ENCODE measurements at regions not wholly inside any gene's neighbourhood (a gene's known extent, or its start where the extent isn't known, plus 50 kb on each side); places are given as distances from the start of the nearest gene placed in this dataset.

DNA sequence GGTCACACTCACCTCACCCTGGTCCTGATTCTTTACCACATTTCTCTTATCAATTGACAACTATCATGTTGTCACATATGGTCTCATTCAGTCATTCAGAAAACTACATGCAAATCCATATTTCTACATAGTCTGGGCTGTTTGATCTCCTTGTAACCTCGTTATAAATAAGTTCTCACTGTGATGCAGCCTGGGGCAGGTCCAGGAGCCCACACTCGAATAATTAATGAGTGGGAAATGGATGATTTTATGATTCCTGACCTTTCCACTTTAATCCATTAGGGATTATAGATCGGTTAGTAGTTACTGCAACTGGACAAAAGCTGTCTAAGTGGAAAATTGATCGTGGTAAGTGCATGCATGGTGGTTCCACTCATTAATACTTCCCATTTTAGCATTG is 636.3 kb upstream of the TENM4 start:
- DNase-seq = no peak

DNA sequence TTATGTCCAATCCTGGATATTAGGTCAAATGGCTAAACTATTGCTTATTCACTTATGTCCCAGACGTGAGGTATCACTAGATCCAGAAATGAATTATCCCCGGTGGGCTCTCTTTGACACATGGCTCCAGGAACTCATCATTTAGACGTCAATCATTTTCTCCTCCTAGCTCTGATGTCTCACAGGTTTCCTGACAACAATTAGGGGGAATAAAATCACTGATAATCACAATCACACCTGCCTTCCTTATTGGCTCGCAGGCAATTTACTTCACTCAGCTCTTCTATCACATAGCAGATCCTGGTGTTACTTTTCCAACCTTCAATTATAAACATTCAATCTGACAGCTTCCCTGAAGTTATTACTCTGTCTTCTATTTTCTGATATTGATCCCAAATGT is 634.0 kb upstream of the TENM4 start:
- DNase-seq = no peak

DNA sequence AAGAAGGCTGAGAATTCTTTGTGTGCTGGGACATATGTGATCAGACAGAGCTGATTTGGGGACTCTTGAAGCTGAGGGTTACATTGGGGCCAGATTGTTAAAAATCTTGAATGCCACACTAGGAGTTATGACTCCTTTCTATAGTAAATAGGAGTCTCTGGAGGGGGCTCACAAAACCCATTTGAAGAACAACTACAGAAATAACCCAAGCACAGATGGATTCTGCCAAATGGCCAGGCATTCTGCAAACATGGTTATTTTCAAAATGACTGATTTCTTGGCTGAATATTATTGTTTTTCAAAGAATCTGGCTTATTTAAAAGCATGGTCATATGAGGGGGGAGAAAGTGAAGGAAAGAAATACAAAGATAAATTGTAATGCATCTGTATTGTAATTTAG is 625.5 kb upstream of the TENM4 start:
- DNase-seq = no peak

DNA sequence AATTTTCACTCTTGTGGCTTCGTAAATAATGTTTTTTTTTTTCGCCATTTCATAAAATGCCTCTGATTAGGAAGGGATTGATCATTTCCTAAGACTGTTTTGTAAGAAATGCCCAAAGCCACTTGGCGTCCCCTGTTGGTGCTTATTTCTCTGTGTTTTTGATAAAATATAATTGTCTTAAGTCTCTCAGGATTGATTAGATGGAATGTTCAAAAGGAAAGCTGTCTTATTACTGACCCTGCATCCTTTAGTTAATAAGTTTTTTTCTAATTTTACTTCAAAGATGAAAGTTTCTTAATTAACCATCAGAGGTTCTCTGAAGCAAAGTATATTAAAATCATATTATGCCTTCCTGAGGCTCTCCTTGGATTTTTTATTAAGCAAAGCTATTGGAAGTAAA is 624.3 kb upstream of the TENM4 start:
- no peak for DNase-seq

DNA sequence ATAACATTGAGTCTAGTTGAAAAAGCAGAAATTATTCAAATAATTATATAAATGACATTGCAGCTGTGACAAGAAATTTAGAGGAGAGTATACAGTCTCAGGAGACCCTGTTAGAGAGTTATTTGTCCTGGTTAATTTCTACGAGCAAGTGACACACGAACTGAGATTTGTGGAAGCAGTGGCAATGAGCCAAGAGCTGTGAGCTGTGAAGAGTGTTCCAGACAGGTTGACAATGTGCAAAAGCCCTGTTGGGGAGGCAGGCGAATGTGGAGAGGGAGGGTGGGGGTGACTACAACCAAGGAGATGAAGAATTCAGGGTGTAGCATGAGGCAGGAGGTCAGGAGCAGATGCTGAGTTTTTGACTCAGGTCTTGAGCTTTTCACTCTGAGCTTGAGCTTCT is 620.2 kb upstream of the TENM4 start:
- no peak for DNase-seq

DNA sequence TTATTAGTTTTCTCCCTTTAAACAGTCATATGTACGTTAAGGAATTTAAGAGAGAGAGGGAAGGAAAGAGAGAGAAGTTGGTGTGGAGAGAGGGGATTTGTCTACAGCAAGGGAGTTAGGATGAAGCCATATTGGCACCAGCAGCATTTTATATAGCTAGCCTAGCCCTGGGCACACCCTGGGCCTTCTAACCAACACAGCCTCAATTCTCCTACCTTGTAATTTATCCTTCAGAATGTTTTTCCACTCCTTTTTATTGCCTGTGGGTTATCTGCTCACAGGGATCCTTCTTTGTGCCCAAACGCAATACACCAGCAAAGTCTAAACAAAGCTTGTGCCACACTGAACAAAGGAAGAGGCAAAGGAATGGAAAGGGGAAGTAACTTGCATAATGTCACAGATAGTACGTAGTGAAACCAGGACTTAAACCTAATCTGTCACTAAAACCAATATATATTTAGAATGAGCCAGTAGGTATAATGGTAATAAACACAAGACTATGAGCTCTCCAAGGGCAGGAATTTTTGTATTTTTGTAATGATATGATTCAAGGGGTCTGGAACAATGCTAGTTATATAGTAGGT is 613.8 kb upstream of the TENM4 start:
- DNase-seq = no peak

DNA sequence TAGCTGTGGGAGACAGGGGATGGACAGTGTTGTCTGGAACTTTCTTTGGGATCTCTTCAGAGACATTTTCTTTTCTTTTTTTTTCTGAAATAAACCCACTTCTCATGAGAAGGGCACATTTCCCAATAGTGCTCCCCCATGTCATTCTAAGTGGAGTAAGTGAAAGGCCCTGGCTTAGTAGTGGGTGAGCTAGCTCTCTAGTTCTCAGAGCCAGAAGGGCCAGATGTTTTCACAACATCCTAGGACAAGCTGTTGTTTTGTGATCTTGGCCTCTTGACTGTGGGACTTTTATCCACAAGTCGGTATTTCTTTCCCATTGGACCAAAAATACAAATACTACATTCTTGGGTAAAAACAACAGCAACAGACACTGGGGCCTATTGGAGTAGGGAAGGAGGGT is 607.7 kb upstream of the TENM4 start:
- no peak for DNase-seq

DNA sequence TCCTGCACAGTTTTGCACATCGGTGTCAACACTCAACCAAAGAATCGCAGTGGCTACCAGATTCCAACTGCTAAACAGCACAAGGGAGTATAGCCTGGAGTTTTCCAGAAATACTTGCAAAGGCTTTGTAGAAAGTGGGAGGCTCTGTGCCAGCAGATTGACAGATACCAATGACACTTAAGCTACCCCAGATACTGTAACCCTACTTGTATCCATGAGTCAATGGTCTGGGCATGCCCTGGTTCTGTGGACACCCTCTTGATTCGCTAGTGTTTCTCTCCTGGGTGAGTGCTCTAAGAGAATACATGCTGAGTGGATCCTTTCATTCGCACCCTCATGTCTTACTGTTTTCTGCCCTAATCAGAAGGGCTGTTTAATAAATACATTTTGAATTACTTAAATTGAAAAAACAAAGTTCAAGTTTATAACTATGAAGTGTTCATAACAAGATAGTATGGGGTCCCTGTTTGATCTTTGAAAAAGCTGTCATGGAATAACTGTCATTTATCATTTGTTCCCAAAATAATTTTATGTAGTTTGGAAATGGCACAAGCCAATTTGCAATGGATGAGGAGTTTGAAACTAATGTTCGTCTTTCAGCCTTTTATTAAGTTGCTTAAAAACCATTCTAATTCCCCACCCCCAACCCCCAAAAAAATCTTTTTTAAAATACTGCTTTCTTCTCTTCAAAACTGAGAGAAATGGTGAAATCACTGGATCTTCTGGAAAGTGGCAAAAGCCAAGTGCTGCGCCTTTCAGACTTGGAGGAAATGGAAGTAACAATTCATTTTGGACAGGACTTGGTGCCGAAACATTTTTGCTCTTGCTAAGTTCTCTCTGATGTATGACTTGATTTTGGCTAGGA is 600.5 kb upstream of the TENM4 start:
- no peak for DNase-seq

DNA sequence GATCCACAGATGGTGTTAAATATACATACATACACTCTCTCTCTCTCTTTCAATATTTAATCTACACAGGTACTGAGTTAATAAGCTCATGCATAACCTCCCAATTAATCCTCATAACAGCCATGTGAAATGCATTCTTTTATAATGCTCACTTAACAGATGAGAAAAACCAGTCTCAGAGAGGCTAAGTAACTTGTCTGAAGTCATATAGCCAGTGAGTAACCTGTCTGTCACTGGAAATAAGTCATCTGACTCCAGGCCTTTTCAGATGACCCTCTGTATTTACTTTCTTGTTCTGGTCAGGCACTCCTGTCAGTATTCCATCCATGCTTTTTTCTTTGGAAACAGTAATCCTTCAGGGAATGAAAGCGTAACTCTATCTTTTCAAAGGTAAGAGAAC is 594.0 kb upstream of the TENM4 start:
- DNase-seq = no peak

DNA sequence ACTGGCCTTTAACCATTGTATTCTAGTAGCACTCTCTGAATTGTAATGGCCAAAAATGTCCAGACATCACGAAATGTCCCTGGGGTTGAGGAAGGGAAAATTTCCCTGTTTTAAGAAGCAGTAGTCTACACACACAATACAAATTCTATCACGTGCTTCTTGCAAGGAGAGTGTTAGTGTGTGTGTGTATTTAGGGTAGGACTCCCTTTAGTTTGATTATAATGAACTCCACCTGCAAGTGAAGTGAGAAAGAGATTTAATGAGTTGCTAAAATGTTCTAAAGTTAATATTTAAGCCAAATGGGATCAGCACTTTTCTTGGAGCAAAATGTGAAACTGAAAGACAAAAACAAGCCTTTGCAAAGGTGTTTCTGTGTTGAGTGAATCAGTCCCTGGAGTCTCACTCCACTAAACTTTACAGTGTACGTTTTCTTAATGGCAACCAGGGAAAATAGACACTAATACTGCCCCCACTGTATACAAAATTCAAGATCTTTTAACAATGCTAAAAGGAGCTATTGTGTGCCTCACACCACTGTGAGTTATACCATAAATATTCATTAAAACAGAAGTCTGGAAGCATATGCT is 590.3 kb upstream of the TENM4 start:
- DNase-seq = no peak

DNA sequence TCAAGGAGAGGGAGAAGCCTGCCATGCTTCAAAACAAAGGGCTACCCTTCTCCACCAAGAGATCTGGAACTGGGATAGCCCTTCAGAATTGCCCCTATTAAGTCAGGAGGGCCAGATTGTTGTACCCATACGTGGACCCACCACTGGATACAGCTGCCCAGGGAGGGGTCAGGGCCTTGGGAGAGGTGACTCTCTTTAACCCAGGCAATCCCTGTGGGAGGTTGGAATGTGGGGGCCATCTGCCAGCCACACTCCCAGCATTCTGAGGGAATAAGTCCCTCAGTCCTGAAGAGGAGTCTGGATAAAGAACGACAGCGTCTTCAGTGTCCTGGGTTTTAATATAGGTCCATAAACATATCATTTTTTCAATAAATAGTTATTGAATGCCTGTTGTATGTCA is 588.2 kb upstream of the TENM4 start:
- DNase-seq = no peak

DNA sequence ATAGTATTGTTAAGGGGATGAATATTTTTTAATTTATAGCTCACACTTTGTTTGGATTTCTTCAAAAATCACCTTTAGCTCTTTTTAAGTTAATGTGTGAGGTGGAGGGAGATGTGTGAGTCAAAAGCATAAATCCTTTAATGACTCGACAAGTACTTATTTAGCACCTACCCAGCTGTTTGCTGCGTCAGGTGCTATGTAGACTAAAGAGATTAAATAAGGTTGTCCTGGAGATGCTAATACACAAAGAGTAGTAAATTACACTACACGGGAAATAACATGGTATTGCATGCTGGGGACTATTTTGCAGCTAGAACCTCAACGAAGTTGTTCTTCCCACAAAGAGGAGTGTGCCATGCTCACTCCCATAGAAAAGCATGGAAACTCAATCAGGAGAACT is 583.3 kb upstream of the TENM4 start:
- DNase-seq = no peak

DNA sequence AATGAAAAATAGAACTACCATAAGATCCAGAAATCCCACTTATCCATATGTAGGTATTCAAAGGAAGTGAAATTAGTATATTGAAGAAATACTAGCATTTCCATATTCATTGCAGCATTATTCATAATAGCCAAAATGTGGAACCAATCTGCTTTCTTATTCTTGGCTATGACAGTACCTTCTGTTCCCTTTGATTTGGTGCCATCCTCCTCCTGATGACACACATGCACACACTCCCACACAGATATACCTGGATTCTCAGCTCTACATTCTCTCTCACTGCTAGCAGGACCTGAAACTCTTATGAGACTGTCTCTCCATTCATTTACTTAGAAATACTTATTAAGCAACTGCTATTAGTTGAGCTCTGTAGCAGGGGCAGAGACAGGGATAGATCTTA is 582.6 kb upstream of the TENM4 start:
- DNase-seq = no peak

DNA sequence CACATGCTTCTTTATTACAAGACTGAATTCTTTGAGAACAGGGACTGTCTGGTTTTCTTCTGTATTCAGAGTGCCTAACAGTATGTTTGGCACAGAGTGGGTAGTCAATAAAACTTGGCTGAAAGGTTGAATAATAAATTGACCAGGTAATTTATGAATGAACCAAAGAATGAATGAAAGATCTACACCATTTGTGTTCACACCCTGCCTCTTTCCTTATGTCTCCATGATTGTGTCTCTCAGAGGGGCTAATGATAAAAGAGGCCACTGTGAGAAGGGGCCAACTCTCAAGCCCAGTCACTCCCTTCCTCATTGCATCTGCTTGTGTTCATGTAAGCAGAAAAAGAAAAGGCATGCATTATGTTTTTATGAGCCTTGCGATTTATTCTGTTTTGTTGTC is 569.7 kb upstream of the TENM4 start:
- DNase-seq = no peak

DNA sequence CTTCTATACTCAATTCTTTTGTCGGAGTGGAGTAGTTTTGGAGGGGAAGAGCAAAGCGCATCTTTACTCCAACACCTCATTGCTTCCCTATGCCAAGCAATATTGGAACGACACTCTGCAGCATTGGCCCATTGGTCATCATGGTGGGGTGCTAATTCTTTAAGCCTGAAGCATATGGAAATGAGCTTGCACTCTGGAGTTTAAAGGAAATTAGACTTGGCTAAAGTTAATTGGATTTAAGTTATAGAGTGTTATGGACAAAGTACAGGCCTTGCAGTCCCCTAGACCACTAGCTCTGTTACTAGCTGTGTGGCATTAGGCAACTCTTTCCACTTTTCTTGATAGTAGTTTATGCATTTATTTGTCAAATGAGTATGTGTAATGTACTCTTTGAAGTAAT is 568.3 kb upstream of the TENM4 start:
- no peak for DNase-seq

DNA sequence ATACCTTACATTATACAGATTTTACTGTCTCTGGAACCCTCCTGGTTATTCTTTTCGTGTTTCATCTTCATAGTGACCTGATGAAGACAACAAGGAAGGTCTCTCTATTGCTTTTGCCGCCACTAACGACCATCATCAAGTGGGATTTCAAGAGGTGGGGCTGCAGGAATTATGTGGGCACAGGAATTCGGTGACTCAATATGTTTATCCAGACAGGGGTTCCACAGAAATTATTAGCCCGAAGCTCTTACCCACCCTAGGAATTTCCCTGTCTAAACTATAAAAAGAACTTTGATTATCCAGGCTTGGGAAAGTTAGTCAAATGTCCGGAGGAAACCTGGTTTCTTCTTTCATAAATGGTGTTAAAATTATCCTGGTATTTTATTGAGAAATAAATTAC is 566.8 kb upstream of the TENM4 start:
- DNase-seq = no peak

DNA sequence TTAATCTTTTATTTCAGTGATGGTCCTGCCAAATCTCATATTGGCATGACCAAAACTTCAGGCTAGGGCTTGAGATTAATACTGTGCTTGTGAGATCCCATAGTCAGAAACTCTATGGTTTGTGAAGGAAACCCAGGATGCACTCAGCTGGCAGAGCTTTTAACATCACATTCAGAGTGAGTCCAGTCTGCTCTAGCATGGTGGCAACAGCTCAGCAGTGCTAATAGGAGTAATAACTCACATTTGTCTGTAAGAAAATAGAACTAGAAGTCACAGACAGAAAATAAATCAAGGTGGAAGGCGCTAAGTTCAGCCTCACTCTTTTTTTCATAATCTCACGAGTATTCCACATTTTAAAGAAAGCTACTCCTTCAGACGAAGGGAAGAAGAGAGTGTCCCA is 549.3 kb upstream of the TENM4 start:
- no peak for DNase-seq

DNA sequence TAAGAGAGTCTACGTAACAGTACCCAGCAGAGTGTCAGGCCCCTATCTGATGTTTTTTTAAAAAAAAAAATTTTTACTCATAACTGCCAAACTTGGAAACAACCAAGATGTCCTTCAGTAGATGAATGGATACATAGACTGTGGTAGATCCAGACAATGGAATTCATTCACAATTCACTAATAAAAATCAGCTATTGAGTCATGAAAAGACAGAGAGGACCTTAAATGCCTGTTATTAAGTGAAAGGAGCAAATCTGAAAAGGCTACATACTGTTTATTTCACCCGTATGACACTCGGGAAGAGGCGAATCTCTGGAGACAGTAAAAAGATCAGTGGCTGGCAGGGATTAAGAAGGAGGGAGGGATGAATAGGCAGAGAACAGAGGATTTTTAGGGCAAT is 541.4 kb upstream of the TENM4 start:
- DNase-seq = no peak

DNA sequence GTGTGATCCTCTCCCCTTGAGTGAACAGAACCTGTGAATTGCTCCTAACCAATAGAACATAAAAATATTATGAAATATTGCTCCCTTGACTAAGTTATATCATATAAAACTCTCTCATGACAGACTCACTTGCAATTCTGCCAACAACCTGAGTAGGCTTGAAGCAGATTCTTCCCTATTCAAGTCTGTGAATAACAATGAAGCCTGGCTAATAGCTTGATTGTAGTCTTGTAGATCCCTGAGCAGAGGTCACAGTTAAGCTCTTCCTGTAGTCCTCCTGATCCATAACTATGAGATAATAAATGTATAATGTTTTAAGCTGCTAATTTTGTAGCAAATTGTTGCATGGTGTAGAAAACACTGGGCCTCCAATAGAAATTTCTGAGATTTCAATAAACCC is 540.1 kb upstream of the TENM4 start:
- DNase-seq = no peak

DNA sequence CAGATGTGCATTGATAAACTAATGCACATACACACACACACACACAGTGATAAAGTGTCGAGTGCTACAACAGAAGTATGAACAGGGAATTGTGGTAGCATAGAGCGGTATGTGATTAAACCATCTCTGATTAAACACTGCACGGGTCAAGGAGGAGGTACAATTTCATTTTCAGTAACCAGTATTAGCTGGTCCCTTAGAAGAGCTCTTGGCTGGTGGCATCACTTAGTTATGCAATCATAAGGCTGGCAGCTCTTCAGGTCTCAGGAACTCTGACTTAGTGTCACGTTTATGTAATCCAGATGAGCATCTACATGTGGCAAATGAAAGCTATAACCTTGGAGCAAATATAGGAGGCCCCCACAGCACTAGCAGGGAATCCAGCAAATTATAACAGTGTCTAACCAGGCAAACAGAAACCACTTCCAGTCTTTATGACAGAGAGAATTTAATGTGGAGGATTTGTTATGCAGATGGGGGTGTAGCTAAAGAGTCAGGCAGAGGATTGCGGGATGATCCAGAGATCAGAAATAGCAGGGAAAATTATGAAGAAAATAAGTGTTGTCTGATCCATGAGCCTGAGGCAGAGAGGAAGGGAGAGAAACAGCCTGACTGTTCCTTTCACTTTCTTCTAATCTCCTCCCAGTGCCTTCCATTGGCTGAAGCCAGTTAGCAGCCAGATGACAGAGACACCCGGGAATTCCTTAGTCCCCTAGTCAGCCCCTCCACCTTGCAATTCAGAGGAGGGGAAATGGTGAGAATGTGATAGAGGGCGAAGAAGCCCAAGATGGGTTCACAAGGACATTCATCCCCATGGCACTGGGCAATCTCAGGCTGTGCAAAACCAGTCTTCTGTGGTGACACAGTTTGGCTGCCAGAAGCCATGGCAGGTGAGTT is 533.1 kb upstream of the TENM4 start:
- no peak for DNase-seq

DNA sequence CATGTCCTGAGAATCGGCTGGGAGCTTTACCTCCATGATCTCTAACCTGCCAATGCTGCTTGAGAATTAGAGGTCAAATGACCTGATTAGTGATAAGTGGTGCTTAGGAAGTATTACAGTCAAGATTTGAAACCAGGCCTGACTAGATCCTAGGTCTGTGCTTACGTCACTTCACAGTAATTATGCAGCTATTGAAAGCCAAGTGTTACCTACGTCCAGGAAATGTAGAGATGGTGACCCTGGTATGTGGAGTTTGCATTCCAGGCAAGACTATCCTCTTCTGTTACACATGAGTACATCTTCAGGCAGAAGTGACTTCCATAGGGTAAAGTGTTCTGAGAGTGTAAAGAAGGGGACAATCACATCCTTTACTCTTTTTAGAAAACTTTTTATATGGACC is 530.4 kb upstream of the TENM4 start:
- no peak for DNase-seq

DNA sequence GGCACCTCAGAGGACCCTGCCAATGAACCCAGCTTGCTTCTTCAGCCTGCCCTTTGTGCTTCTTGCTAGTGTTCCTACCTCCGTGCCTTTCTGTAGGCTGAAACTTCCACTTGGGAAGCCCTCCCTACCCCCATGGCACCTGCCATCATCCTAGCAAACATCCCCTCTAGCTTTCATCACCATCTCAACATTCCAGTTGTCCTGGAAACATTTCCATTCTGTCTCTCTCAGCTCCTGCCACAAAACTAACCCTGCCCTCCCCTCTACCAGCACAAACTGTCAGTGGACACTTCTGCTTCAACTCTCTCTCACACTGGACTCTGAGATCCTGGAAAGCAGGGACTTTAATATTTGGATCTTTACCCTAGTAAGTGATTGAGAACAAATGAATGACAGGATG is 525.8 kb upstream of the TENM4 start:
- no peak for DNase-seq

DNA sequence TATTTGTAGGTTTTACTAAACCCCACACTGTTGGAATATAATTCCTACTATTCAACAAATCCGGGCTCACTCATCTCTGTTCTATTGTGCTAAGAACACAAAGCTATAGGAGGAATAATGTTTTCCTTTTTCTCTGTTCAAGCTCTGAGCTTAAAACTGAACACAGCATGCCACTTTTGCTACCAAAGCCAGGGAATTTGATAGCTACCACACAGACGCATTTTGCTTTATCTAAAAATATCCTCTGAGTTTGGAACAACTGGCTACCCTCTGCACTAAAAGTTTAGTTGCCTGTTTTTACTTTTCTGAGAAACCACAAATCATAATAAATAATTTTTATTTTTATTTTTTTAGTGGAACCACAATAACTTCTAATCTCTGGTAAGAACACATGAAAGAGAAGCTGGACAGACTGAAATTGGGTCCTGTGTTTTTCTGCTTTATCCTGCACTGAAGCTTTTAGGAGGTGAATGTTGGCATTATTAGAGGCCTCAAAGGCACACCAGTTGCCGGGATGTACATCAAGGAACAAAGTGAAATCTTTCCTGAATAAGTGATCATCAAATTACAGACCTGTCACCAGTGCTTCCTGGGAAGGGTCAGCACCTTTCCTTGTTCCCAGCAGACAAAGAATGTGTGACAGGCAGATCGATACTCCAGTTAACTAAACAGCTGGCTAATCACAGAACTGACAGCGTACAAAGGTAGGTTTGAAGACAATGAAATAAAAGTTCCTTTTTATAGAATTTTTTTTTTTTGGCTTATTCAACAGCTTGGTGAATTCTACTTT is 523.2 kb upstream of the TENM4 start:
- no peak for DNase-seq
